ENCODE measurements at regions not wholly inside any gene's neighbourhood (a gene's known extent, or its start where the extent isn't known, plus 50 kb on each side); places are given as distances from the start of the nearest gene placed in this dataset.
"Not testable (repeated sequence)": the region's sequence is repeated elsewhere in the genome, so short reads cannot be mapped to it uniquely, and the experiment has no call there.

GRCh38 chr18:9048236-9048635 is 54.3 kb upstream of the NDUFV2 start:
- DNase-seq (ENCODE audit: low read depth) (no peak), FAIRE-seq (no peak)
- no peak overlapping the region for H2AFZ ChIP-seq (ENCODE audit: low read depth, low read length)
- no peak overlapping the region for H3K4me3 ChIP-seq (ENCODE audit: insufficient read depth, low read depth, low read length)
- H3K27me3 Mint-ChIP-seq (ENCODE audit: low read depth, unreplicated experiment): no peaks in the 10 kb centered on the region
- H3K4me2 ChIP-seq (ENCODE audit: low read length): no peak overlapping the region
- H3K9ac ChIP-seq (ENCODE audit: low read length): no peak overlapping the region
- H4K20me1 ChIP-seq (ENCODE audit: insufficient read depth, low read length): no peaks in the 10 kb centered on the region
- H3K4me1 ChIP-seq (ENCODE audit: insufficient read depth, low read length): no peaks in the 10 kb centered on the region
- H3K79me2 ChIP-seq (ENCODE audit: insufficient read depth, low read length): no peaks in the 10 kb centered on the region
- no peak overlapping the region for H3K27ac Mint-ChIP-seq (ENCODE audit: unreplicated experiment)
- no peaks in the 10 kb centered on the region for H3K4me1 Mint-ChIP-seq (ENCODE audit: low read depth, unreplicated experiment)
- no peaks in the 10 kb centered on the region for H3K36me3 Mint-ChIP-seq (ENCODE audit: low read depth, unreplicated experiment)
- no peak overlapping the region for H3K27ac ChIP-seq (ENCODE audit: low read depth, low read length)
- H3K9me3 Mint-ChIP-seq (ENCODE audit: unreplicated experiment): peaks cover 18% of the 10 kb centered on the region
- H3K9me3 ChIP-seq (ENCODE audit: insufficient read depth, low read depth, low read length): peaks cover 7% of the 10 kb centered on the region
- H3K27me3 ChIP-seq (ENCODE audit: insufficient read depth, low read length): no peaks in the 10 kb centered on the region
- H3K36me3 ChIP-seq (ENCODE audit: insufficient read depth, low read length): no peaks in the 10 kb centered on the region
- no peak for TF ChIP-seq CTCF (IDR thresholded peaks at IDR 0.05; ENCODE audit: insufficient read depth, low read depth, low read length)
- no peak for TF ChIP-seq EZH2 (IDR thresholded peaks at IDR 0.05; ENCODE audit: insufficient read depth, low read length)
- H3K4me3 Mint-ChIP-seq (ENCODE audit: unreplicated experiment): no peak overlapping the region

- Mint-ChIP-seq H3K4me1 (ENCODE audit: low read depth, unreplicated experiment) (no peaks in the 10 kb centered on the region), H3K36me3 (ENCODE audit: low read depth, unreplicated experiment) (no peaks in the 10 kb centered on the region), H3K9me3 (ENCODE audit: unreplicated experiment) (peaks cover 18% of the 10 kb centered on the region), H3K27me3 (ENCODE audit: low read depth, unreplicated experiment) (no peaks in the 10 kb centered on the region), H3K27ac (ENCODE audit: unreplicated experiment) (no peak overlapping the region), H3K4me3 (ENCODE audit: unreplicated experiment) (no peak overlapping the region)
- DNase-seq (ENCODE audit: low read depth): peak; percentile 29
- no peaks in the 10 kb centered on the region for H3K36me3 ChIP-seq (ENCODE audit: insufficient read depth, low read length)
- H3K4me2 ChIP-seq (ENCODE audit: low read length): no peak overlapping the region
- H3K27me3 ChIP-seq (ENCODE audit: insufficient read depth, low read length): no peaks in the 10 kb centered on the region
- H3K4me3 ChIP-seq (ENCODE audit: insufficient read depth, low read depth, low read length): no peak overlapping the region
- FAIRE-seq: no peak
- H3K9ac ChIP-seq (ENCODE audit: low read length): no peak overlapping the region
- H3K4me1 ChIP-seq (ENCODE audit: insufficient read depth, low read length): no peaks in the 10 kb centered on the region
- no peaks in the 10 kb centered on the region for H3K79me2 ChIP-seq (ENCODE audit: insufficient read depth, low read length)
- peaks cover 7% of the 10 kb centered on the region for H3K9me3 ChIP-seq (ENCODE audit: insufficient read depth, low read depth, low read length)
- no peak overlapping the region for H3K27ac ChIP-seq (ENCODE audit: low read depth, low read length)
- TF ChIP-seq EZH2 (IDR thresholded peaks at IDR 0.05; ENCODE audit: insufficient read depth, low read length) (no peak), CTCF (IDR thresholded peaks at IDR 0.05; ENCODE audit: insufficient read depth, low read depth, low read length) (no peak)
- H4K20me1 ChIP-seq (ENCODE audit: insufficient read depth, low read length): no peaks in the 10 kb centered on the region
- no peak overlapping the region for H2AFZ ChIP-seq (ENCODE audit: low read depth, low read length)
These were observed 53.5 kb upstream of the NDUFV2 start for GRCh38 chr18:9048808-9049494.

- Histone ChIP-seq H3K4me3 (ENCODE audit: insufficient read depth, low read depth, low read length) (no peak overlapping the region), H3K36me3 (ENCODE audit: insufficient read depth, low read length) (no peaks in the 10 kb centered on the region), H3K79me2 (ENCODE audit: insufficient read depth, low read length) (no peaks in the 10 kb centered on the region), H3K4me1 (ENCODE audit: insufficient read depth, low read length) (no peaks in the 10 kb centered on the region), H3K27me3 (ENCODE audit: insufficient read depth, low read length) (no peaks in the 10 kb centered on the region), H2AFZ (ENCODE audit: low read depth, low read length) (no peak overlapping the region), H3K9ac (ENCODE audit: low read length) (no peak overlapping the region), H4K20me1 (ENCODE audit: insufficient read depth, low read length) (no peaks in the 10 kb centered on the region), H3K27ac (ENCODE audit: low read depth, low read length) (no peak overlapping the region), H3K9me3 (ENCODE audit: insufficient read depth, low read depth, low read length) (peaks cover 7% of the 10 kb centered on the region), H3K4me2 (ENCODE audit: low read length) (no peak overlapping the region)
- DNase-seq (ENCODE audit: low read depth): no peak
- no peaks in the 10 kb centered on the region for H3K4me1 Mint-ChIP-seq (ENCODE audit: low read depth, unreplicated experiment)
- no peak overlapping the region for H3K27ac Mint-ChIP-seq (ENCODE audit: unreplicated experiment)
- no peaks in the 10 kb centered on the region for H3K36me3 Mint-ChIP-seq (ENCODE audit: low read depth, unreplicated experiment)
- FAIRE-seq: no peak
- no peaks in the 10 kb centered on the region for H3K27me3 Mint-ChIP-seq (ENCODE audit: low read depth, unreplicated experiment)
- TF ChIP-seq CTCF (IDR thresholded peaks at IDR 0.05; ENCODE audit: insufficient read depth, low read depth, low read length) (no peak), EZH2 (IDR thresholded peaks at IDR 0.05; ENCODE audit: insufficient read depth, low read length) (no peak)
- H3K9me3 Mint-ChIP-seq (ENCODE audit: unreplicated experiment): peaks cover 18% of the 10 kb centered on the region
- H3K4me3 Mint-ChIP-seq (ENCODE audit: unreplicated experiment): no peak overlapping the region
These were observed 53.0 kb upstream of the NDUFV2 start for GRCh38 chr18:9049495-9049809.

GRCh38 chr18:9050628-9051284 is 51.7 kb upstream of the NDUFV2 start:
- not testable (repeated sequence) for H3K27me3 ChIP-seq (ENCODE audit: insufficient read depth, low read length); H3K27me3 Mint-ChIP-seq (ENCODE audit: low read depth, unreplicated experiment); FAIRE-seq; H2AFZ ChIP-seq (ENCODE audit: low read depth, low read length); H3K9me3 ChIP-seq (ENCODE audit: insufficient read depth, low read depth, low read length); H3K79me2 ChIP-seq (ENCODE audit: insufficient read depth, low read length); H3K4me2 ChIP-seq (ENCODE audit: low read length); H3K4me1 Mint-ChIP-seq (ENCODE audit: low read depth, unreplicated experiment); H3K4me3 ChIP-seq (ENCODE audit: insufficient read depth, low read depth, low read length); H3K36me3 Mint-ChIP-seq (ENCODE audit: low read depth, unreplicated experiment); H4K20me1 ChIP-seq (ENCODE audit: insufficient read depth, low read length); DNase-seq (ENCODE audit: low read depth); H3K27ac ChIP-seq (ENCODE audit: low read depth, low read length); H3K9ac ChIP-seq (ENCODE audit: low read length); H3K4me3 Mint-ChIP-seq (ENCODE audit: unreplicated experiment); H3K27ac Mint-ChIP-seq (ENCODE audit: unreplicated experiment); H3K4me1 ChIP-seq (ENCODE audit: insufficient read depth, low read length); H3K36me3 ChIP-seq (ENCODE audit: insufficient read depth, low read length)
- peaks cover 16% of the 10 kb centered on the region for H3K9me3 Mint-ChIP-seq (ENCODE audit: unreplicated experiment)
